ENCODE measurements at regions not wholly inside any gene's neighbourhood (a gene's known extent, or its start where the extent isn't known, plus 50 kb on each side); places are given as distances from the start of the nearest gene placed in this dataset.
"Not testable (repeated sequence)": the region's sequence is repeated elsewhere in the genome, so short reads cannot be mapped to it uniquely, and the experiment has no call there.

GRCh38 chr2:9708683-9709538, 78.1 kb upstream of the YWHAQ start:
- no peak for DNase-seq

GRCh38 chr2:9709539-9710285, 78.9 kb upstream of the YWHAQ start:
- DNase-seq = peak in 9 of 56 donors; percentile 7 to 42 (median 26)

- no peak for DNase-seq
These were observed 79.5 kb upstream of the YWHAQ start for GRCh38 chr2:9710311-9710710.

GRCh38 chr2:9712263-9712662, 81.5 kb upstream of the YWHAQ start:
- no peak for DNase-seq

- no peak for DNase-seq
These were observed 83.9 kb upstream of the YWHAQ start for GRCh38 chr2:9714630-9715214.

GRCh38 chr2:9715238-9715637, 84.4 kb upstream of the YWHAQ start:
- no peak for DNase-seq

GRCh38 chr2:9717886-9718451, 87.2 kb upstream of the YWHAQ start:
- no peak for DNase-seq

GRCh38 chr2:9720352-9721093, 89.7 kb upstream of the YWHAQ start:
- peak in 1 of 56 donors; percentile 20 for DNase-seq

- DNase-seq = no peak
These were observed 90.5 kb upstream of the YWHAQ start for GRCh38 chr2:9721344-9721743.

- no peak for DNase-seq
These were observed 91.7 kb upstream of the YWHAQ start for GRCh38 chr2:9722451-9722850.

GRCh38 chr2:9724565-9724964, 93.8 kb upstream of the YWHAQ start:
- DNase-seq = no peak

GRCh38 chr2:9725106-9725505, 94.3 kb upstream of the YWHAQ start:
- no peak for DNase-seq

- not testable (repeated sequence) for DNase-seq
These were observed 95.2 kb upstream of the YWHAQ start for GRCh38 chr2:9726016-9726415.

- not testable (repeated sequence) for DNase-seq
These were observed 99.7 kb upstream of the YWHAQ start for GRCh38 chr2:9730523-9730922.

- no peak for DNase-seq
These were observed 102.0 kb upstream of the YWHAQ start for GRCh38 chr2:9732824-9733223.

GRCh38 chr2:9734308-9734707, 103.5 kb upstream of the YWHAQ start:
- no peak for DNase-seq

GRCh38 chr2:9735335-9735734, 104.5 kb upstream of the YWHAQ start:
- no peak for DNase-seq

GRCh38 chr2:9736021-9736420, 105.2 kb upstream of the YWHAQ start:
- no peak for DNase-seq

- peak in 3 of 56 donors; percentile 53 to 86 (median 59) for DNase-seq
These were observed 106.0 kb upstream of the TAF1B start for GRCh38 chr2:9737053-9737875.

GRCh38 chr2:9738062-9738461, 105.2 kb upstream of the TAF1B start:
- DNase-seq = no peak
